HG02571 (cell line): ENCODE measurements at regions not wholly inside any gene's neighbourhood (a gene's known extent, or its start where the extent isn't known, plus 50 kb on each side); places are given as distances from the start of the nearest gene placed in this dataset.
"Not testable (repeated sequence)": the region's sequence is repeated elsewhere in the genome, so short reads cannot be mapped to it uniquely, and the experiment has no call there.

ENCODE experiments used
- ATAC-seq: cut with Tn5 transposase; IDR thresholded peaks from one replicate; pipeline ENCODE4 v1.9.1; 2021; ENCODE audit warnings: mild to moderate bottlenecking, moderate library complexity; ENCODE audit not compliant: unreplicated experiment

- ATAC-seq = no peak
Measured at GRCh38 chr10:59033622-59034021, 142.8 kb upstream of the PHYHIPL start.

GRCh38 chr10:59036311-59037017 is 140.0 kb upstream of the PHYHIPL start:
- peak; percentile 99 for ATAC-seq

- no peak for ATAC-seq
Measured at GRCh38 chr10:59037018-59037389, 139.4 kb upstream of the PHYHIPL start.

GRCh38 chr10:59037506-59037905 is 138.9 kb upstream of the PHYHIPL start:
- ATAC-seq = no peak

DNA sequence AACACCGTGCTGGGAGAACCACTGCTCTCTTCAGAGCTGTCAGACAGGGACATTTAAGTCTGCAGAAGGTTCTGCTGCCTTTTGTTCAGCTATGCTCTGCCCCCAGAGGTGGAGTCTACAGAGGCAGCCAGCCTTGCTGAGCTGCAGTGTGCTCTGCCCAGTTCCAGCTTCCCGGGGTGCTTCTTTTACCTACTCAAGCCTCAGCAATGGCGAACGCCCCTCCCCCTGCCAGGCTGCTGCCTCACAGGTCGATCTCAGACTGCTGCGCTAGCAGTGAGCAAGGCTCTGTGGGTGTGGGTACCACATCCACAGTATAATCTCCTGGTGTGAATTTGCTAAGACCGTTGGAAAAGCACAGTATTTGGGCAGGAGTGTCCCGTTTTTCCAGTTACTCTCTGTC is 133.1 kb upstream of the PHYHIPL start:
- ATAC-seq = not testable (repeated sequence)

- ATAC-seq = no peak
Measured at GRCh38 chr10:59047180-59047579, 129.3 kb upstream of the PHYHIPL start.

- ATAC-seq = peak; percentile 92
Measured at GRCh38 chr10:59047957-59048618, 128.4 kb upstream of the PHYHIPL start.

GRCh38 chr10:59053502-59053901 is 122.9 kb upstream of the PHYHIPL start:
- not testable (repeated sequence) for ATAC-seq

GRCh38 chr10:59055045-59055444 is 121.4 kb upstream of the PHYHIPL start:
- no peak for ATAC-seq

- ATAC-seq = no peak
Measured at GRCh38 chr10:59057345-59057744, 119.1 kb upstream of the PHYHIPL start.

DNA sequence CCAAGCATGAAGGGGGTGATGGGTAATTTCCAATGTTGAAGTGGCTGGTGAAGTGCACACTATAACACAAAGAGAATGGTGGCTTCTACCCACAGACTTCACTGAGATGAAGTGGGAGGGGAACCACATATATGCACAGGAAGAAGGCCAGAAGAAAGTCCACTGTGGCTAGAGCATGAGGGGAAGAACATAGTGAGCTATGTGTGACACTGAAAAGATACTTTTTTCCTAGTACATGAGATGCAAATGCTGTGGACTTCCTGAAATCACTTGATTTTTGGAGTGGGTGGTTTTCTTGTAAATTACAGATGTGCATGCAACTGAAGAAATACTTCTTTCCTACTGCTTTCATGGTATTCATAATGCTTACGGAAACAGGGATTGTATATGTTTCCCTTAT is 115.6 kb upstream of the PHYHIPL start:
- peak; percentile 81 for ATAC-seq

DNA sequence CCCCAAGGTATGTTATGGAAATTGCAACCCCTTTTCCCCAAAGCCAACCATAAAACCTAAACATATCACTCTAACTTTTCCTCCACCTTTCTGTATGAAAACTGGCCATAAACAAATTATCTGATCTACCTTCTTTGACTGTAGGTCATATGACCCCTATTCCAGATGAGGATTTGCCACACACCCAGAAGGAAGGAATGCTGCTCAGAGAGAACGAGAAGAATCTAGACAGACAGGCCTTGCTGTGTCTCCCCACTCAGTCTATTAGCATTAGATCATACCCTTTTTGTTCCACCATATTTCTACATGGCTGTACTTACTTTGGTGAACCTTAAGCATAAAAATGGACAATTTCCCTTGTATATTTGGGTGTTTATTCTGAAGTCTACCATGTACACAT is 113.0 kb upstream of the PHYHIPL start:
- ATAC-seq = no peak

DNA sequence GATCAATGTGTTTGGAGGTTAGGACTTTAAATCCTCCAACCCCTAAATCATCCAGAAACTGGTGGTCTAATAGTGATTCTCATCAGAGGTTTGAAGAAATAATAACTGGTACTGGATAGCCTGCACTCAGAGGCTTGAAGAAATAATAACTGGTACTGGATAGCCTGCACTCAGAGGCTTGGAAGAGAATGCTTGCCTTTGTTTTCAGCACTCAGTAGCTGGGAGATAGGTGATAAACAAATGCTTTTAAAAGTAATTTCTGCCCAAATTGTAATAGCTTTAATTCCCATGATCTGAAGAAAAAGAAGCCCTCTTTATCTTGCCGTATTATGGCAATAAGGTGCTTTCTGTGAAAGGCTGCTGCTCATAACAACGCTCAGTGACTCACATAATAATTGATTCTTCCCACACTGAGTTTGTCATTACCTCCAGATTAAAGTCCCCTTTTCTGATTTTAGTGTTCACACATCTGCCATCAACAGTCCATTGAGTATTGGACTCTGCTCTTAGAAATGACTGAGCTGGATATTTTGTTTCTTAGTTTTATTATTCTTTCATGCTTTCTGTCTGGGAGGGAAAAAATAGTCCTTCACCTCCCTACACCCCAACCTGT is 112.3 kb upstream of the PHYHIPL start:
- no peak for ATAC-seq

DNA sequence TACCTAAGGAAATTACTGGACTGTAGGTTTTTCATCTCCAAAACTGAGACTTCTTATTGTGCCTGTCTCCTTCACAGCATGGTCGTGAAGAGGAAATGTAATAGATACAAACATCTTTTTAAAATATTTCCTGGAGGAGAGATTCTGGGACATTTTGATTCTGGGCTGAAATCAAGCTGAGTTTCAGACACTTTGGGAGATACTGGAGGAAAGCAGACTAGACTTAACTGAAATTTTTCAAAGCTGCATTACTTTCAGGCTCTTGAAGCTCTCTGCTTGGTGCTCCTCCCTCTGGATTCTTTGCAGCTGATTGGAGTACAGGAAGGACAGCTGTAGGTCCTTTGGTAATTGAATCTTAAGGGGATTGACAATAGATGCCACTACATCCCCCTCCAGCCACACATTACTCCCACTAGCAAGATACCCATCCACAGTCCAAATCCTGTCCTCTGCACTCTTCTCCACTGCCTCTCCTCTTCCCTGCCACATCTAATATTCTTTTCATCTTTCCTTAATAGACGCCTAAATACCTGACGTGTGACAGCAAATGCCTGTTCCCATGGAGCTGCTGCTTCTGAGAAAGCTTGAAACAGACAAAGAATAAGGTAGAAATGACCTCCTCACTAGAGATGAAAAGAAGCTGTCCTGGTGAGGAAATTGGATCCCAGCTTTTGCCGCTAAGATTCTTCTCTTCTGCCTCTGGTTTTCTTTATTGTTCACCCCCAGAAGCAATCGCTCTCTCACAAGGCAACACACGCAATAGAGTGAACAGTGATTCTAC is 111.5 kb upstream of the PHYHIPL start:
- no peak for ATAC-seq

DNA sequence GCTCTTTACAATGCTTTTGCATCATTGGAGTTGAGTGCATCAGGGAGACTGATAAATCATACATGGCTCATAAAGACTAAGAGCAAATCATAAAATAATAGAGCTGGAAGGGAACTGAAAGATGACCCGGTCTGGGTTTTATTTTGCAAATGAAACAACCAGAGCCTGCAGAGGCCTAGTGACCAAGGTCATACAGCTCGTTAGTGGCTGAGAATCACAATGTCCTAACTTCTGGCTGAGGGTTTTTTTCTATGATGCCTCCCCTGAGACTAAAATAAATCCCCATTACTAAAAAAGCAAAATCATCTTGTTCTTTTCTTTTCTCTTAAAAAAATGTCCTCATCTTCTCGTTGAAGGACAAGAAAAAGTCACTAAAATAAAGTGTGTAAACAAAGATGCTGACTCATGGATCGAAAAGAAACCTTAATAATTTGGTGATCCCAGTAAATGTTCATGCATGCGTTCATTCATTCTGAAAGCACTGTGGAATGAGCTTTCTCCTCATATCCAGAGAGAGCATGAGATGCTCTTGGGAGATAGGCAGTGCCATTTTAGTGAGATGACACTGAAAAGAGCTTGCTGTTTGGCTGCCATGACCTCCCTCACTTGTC is 107.8 kb upstream of the PHYHIPL start:
- ATAC-seq = no peak

DNA sequence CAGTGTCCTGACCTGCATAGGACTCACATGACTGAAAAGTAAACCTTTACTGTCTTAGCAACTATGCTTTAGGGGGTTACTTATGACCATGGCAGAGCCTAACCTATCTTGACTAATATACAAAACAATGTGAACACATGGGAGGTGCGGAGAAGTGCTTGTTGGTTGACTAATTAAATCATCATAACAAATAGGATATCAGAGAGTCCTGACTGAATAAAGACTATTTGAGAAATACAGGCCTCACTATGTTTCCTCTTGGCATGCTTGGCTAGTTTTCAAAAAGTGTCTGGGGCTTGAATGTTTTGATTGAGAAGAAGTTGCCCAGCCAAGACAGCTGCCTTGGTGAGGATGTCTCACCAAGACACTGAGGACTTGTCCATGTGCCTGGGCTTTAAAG is 104.4 kb upstream of the PHYHIPL start:
- no peak for ATAC-seq

DNA sequence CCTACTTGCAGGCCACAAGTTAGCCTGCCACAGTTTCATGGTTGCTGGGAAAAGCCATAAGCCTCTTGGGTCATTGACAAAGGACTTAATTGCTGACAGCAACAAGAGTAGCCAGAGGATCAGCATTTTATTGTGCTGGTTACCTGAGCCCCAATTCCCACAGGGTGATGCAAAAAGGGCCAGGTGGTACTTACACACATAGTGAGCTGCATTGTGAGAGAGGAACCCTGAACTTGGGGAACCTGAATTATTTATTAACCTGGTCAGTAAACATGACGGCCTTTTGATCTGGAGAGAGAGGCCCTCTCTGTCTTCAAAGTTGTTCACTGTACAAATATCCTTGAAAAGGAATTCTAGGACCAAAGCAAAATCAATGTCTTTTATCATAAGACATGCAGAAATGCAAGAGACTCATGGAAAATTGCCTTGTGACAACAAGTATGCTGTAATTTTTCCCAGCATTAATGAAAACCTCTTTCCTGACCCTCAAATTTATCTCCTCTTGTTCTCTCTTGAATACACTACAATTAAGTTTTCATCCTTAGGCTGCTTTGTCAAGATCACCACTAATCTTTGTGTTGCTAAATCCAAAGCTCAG is 102.9 kb upstream of the PHYHIPL start:
- ATAC-seq = no peak

GRCh38 chr10:59075576-59075975 is 100.9 kb upstream of the PHYHIPL start:
- ATAC-seq = no peak

- no peak for ATAC-seq
Measured at GRCh38 chr10:59077855-59078254, 98.6 kb upstream of the PHYHIPL start.

GRCh38 chr10:59078978-59079377 is 97.5 kb upstream of the PHYHIPL start:
- ATAC-seq = no peak
